ENCODE measurements at regions not wholly inside any gene's neighbourhood (a gene's known extent, or its start where the extent isn't known, plus 50 kb on each side); places are given as distances from the start of the nearest gene placed in this dataset.

- intact Hi-C loops (cut with DNase I) = no loop called here
Observed at GRCh38 chr1:239221656-239222055, 164.7 kb upstream of the CHRM3 start.

GRCh38 chr1:239219679-239220078, 166.7 kb upstream of the CHRM3 start:
- WGBS, 2 donors = 81 to 83% methylated on average over 2 of the region's 2 CpGs
- H3K4me1 ChIP-seq = peaks cover 0 to 5% (median 0%) of the 10 kb centered on the region in 4 donors
- H3K9me3 ChIP-seq = peaks cover 0 to 5% (median 0%) of the 10 kb centered on the region in 4 donors
- H3K36me3 ChIP-seq = no peaks in the 10 kb centered on the region
- no peaks in the 10 kb centered on the region for H3K27me3 ChIP-seq
- TF ChIP-seq CTCF (IDR thresholded peaks at IDR 0.05) = no peak
- no peak for TF ChIP-seq POLR2A (IDR thresholded peaks at IDR 0.05)
- no peak for TF ChIP-seq POLR2AphosphoS5 (IDR thresholded peaks at IDR 0.05)
- no peak for TF ChIP-seq EP300 (IDR thresholded peaks at IDR 0.05)
- no peak overlapping the region for H3K4me3 ChIP-seq
- intact Hi-C loops (cut with DNase I) = no loop called here
- DNase-seq = no peak
- no peak overlapping the region for H3K27ac ChIP-seq

More at GRCh38 chr1:239221656-239222055, 164.7 kb upstream of the CHRM3 start:
- H3K36me3 ChIP-seq = no peaks in the 10 kb centered on the region
- H3K4me1 ChIP-seq = peaks cover 0 to 5% (median 0%) of the 10 kb centered on the region in 4 donors
- peaks cover 0 to 6% (median 5%) of the 10 kb centered on the region in 4 donors for H3K9me3 ChIP-seq
- 93 to 98% methylated on average over 2 of the region's 2 CpGs for WGBS, 2 donors
- no peak overlapping the region for H3K4me3 ChIP-seq
- TF ChIP-seq POLR2A (IDR thresholded peaks at IDR 0.05) (no peak), CTCF (IDR thresholded peaks at IDR 0.05) (no peak), EP300 (IDR thresholded peaks at IDR 0.05) (no peak), POLR2AphosphoS5 (IDR thresholded peaks at IDR 0.05) (no peak)
- no peak for DNase-seq
- no peak overlapping the region for H3K27ac ChIP-seq
- no peaks in the 10 kb centered on the region for H3K27me3 ChIP-seq

- 97 to 99% methylated on average over 1 of the region's 1 CpG for WGBS, 2 donors
- TF ChIP-seq POLR2AphosphoS5 (IDR thresholded peaks at IDR 0.05) (peak in 1 of 4 donors; percentile 34), CTCF (IDR thresholded peaks at IDR 0.05) (no peak), EP300 (IDR thresholded peaks at IDR 0.05) (no peak)
- H3K27me3 ChIP-seq = no peaks in the 10 kb centered on the region
- peaks cover 0 to 5% (median 0%) of the 10 kb centered on the region in 4 donors for H3K4me1 ChIP-seq
- H3K27ac ChIP-seq = no peak overlapping the region
- intact Hi-C loops (cut with DNase I) = no loop called here
- H3K4me3 ChIP-seq = no peak overlapping the region
- H3K9me3 ChIP-seq = peaks cover 0 to 5% (median 0%) of the 10 kb centered on the region in 4 donors
- no peaks in the 10 kb centered on the region for H3K36me3 ChIP-seq
- DNase-seq = no peak
Observed at GRCh38 chr1:239218301-239218700, 168.1 kb upstream of the CHRM3 start.

- WGBS, 2 donors = 20 to 71% methylated on average over 10 of the region's 10 CpGs
Observed at GRCh38 chr1:239212811-239213220, 173.6 kb upstream of the CHRM3 start.

More at GRCh38 chr1:239212811-239213220, 173.6 kb upstream of the CHRM3 start:
- no peak overlapping the region for H3K4me3 ChIP-seq
- no peaks in the 10 kb centered on the region for H3K9me3 ChIP-seq
- H3K36me3 ChIP-seq = no peaks in the 10 kb centered on the region
- no peak overlapping the region for H3K27ac ChIP-seq
- DNase-seq = no peak
- TF ChIP-seq POLR2AphosphoS5 (IDR thresholded peaks at IDR 0.05) (no peak), EP300 (IDR thresholded peaks at IDR 0.05) (no peak), POLR2A (IDR thresholded peaks at IDR 0.05) (no peak), CTCF (IDR thresholded peaks at IDR 0.05) (no peak)
- intact Hi-C loops (cut with DNase I) = no loop called here
- H3K4me1 ChIP-seq = no peaks in the 10 kb centered on the region
- no peaks in the 10 kb centered on the region for H3K27me3 ChIP-seq

Data from sigmoid colon (tissue), 6 donors.